CD4-positive, alpha-beta T cell treated with Interleukin-17A for 4 hours (primary cell): ENCODE measurements at regions not wholly inside any gene's neighbourhood (a gene's known extent, or its start where the extent isn't known, plus 50 kb on each side); places are given as distances from the start of the nearest gene placed in this dataset.

Experiments
- DNase-seq: peaks from one replicate; pipeline ENCODE4 v3.0.0-alpha.2; 2020; ENCODE audit warnings: mixed read lengths

GRCh38 chr10:78873413-78873812 is 195.4 kb upstream of the ZMIZ1 start:
- DNase-seq: no peak

- DNase-seq: no peak
These were observed 193.4 kb upstream of the ZMIZ1 start for GRCh38 chr10:78875331-78875877.

GRCh38 chr10:78875932-78876331 is 192.8 kb upstream of the ZMIZ1 start:
- DNase-seq: no peak

GRCh38 chr10:78876449-78876848 is 192.3 kb upstream of the ZMIZ1 start:
- no peak for DNase-seq

GRCh38 chr10:78879621-78880020 is 189.1 kb upstream of the ZMIZ1 start:
- no peak for DNase-seq

GRCh38 chr10:78886129-78886528 is 182.6 kb upstream of the ZMIZ1 start:
- DNase-seq: no peak

GRCh38 chr10:78889536-78890063 is 179.2 kb upstream of the ZMIZ1 start:
- DNase-seq: no peak

GRCh38 chr10:78890506-78890905 is 178.3 kb upstream of the ZMIZ1 start:
- DNase-seq: no peak

GRCh38 chr10:78891741-78892140 is 177.0 kb upstream of the ZMIZ1 start:
- no peak for DNase-seq

- no peak for DNase-seq
These were observed 176.2 kb upstream of the ZMIZ1 start for GRCh38 chr10:78892338-78893176.

GRCh38 chr10:78893217-78893616 is 175.5 kb upstream of the ZMIZ1 start:
- no peak for DNase-seq

GRCh38 chr10:78894089-78894840 is 174.5 kb upstream of the ZMIZ1 start:
- DNase-seq: no peak

GRCh38 chr10:78894841-78895195 is 173.9 kb upstream of the ZMIZ1 start:
- no peak for DNase-seq

GRCh38 chr10:78895469-78895868 is 173.3 kb upstream of the ZMIZ1 start:
- no peak for DNase-seq

- DNase-seq: no peak
These were observed 172.4 kb upstream of the ZMIZ1 start for GRCh38 chr10:78896159-78896928.

GRCh38 chr10:78898341-78899097 is 170.2 kb upstream of the ZMIZ1 start:
- no peak for DNase-seq

GRCh38 chr10:78899098-78899754 is 169.5 kb upstream of the ZMIZ1 start:
- no peak for DNase-seq

GRCh38 chr10:78899996-78900714 is 168.6 kb upstream of the ZMIZ1 start:
- no peak for DNase-seq

- no peak for DNase-seq
These were observed 167.9 kb upstream of the ZMIZ1 start for GRCh38 chr10:78900715-78901430.

- DNase-seq: no peak
These were observed 167.1 kb upstream of the ZMIZ1 start for GRCh38 chr10:78901694-78902093.
